Liver (tissue), 8 donors: ENCODE measurements at regions not wholly inside any gene's neighbourhood (a gene's known extent, or its start where the extent isn't known, plus 50 kb on each side); places are given as distances from the start of the nearest gene placed in this dataset.

ENCODE experiments used
- DNase-seq: peaks from one replicate; pipeline ENCODE4 v3.0.0-alpha.2; 2017; ENCODE audit warnings: low spot score
- H3K27ac ChIP-seq, 2 donors: one replicate each; pipeline ENCODE4 v1.7.0; 2013; ENCODE audit warnings: inconsistent platforms in 2 of 2, low read length in 2 of 2, control low read depth in 1 of 2, low read depth in 1 of 2, mild to moderate bottlenecking in 1 of 2
- H3K27me3 ChIP-seq, 4 donors: one replicate each; pipeline versions ENCODE4 v1.6.1 to v1.7.0; 2013; ENCODE audit warnings: low read length in 3 of 4, inconsistent platforms in 1 of 4, mild to moderate bottlenecking in 1 of 4, moderate library complexity in 1 of 4; ENCODE audit not compliant: control insufficient read depth in 4 of 4, insufficient read depth in 4 of 4
- H3K36me3 ChIP-seq, 4 donors: one replicate each; pipeline versions ENCODE4 v1.6.1 to v1.7.0; 2013; ENCODE audit warnings: low read length in 3 of 4, mild to moderate bottlenecking in 3 of 4, low read depth in 1 of 4, moderate library complexity in 1 of 4; ENCODE audit not compliant: control insufficient read depth in 4 of 4, insufficient read depth in 3 of 4
- H3K4me1 ChIP-seq, 4 donors: one replicate each; pipeline versions ENCODE4 v1.6.1 to v1.7.0; 2013; ENCODE audit warnings: low read length in 3 of 4, mild to moderate bottlenecking in 3 of 4, moderate library complexity in 1 of 4; ENCODE audit not compliant: control insufficient read depth in 4 of 4, insufficient read depth in 4 of 4
- H3K4me3 ChIP-seq, 3 donors: one replicate each; pipeline versions ENCODE4 v1.6.1 to v1.7.0; 2013; ENCODE audit warnings: low read length in 3 of 3, control low read depth in 1 of 3, low read depth in 1 of 3, mild to moderate bottlenecking in 1 of 3
- H3K9ac ChIP-seq, 2 donors: one replicate each; pipeline ENCODE4 v1.7.0; 2013; ENCODE audit warnings: low read length in 2 of 2, mild to moderate bottlenecking in 2 of 2, moderate library complexity in 2 of 2, control low read depth in 1 of 2, low read depth in 1 of 2
- H3K9me3 ChIP-seq, 4 donors: one replicate each; pipeline versions ENCODE4 v1.6.1 to v1.7.0; 2013; ENCODE audit warnings: low read length in 3 of 4; ENCODE audit not compliant: control insufficient read depth in 4 of 4
- CTCF ChIP-seq: fragments of 150-350 bp; IDR thresholded peaks from 2 replicates; pipeline ENCODE4 v1.5.1; 2017; ENCODE audit warnings: improper control_type of control experiment, low read depth, low read length; ENCODE audit not compliant: missing input control
- EGR1 ChIP-seq, 2 donors: IDR thresholded peaks; 2 replicates each; pipeline ENCODE4 v1.6.1; 2016 to 2018; ENCODE audit warnings: antibody characterized with exemption in 2 of 2, low read depth in 2 of 2
- FOXA1 ChIP-seq: IDR thresholded peaks from 2 replicates; pipeline ENCODE4 v1.6.1; 2016; ENCODE audit warnings: antibody characterized with exemption
- FOXA2 ChIP-seq: IDR thresholded peaks from 2 replicates; pipeline ENCODE4 v1.6.1; 2016; ENCODE audit warnings: antibody characterized with exemption
- GABPA ChIP-seq, 2 donors: IDR thresholded peaks in 1 of 2; conservative IDR thresholded peaks in 1 of 2; 2 replicates each; pipeline ENCODE4 v1.6.1; 2016; ENCODE audit warnings: antibody characterized with exemption in 2 of 2, mild to moderate bottlenecking in 1 of 2, moderate library complexity in 1 of 2
- HNF4A ChIP-seq, 2 donors: conservative IDR thresholded peaks; 2 replicates each; pipeline ENCODE4 v1.6.1; 2016; ENCODE audit warnings: antibody characterized with exemption in 2 of 2, mild to moderate bottlenecking in 2 of 2
- HNF4G ChIP-seq: IDR thresholded peaks from 2 replicates; pipeline ENCODE4 v1.6.1; 2016; ENCODE audit warnings: antibody characterized with exemption
- JUND ChIP-seq, 2 donors: IDR thresholded peaks; 2 replicates each; pipeline ENCODE4 v1.6.1; 2016; ENCODE audit warnings: antibody characterized with exemption in 2 of 2
- NR2F2 ChIP-seq: IDR thresholded peaks from 2 replicates; pipeline ENCODE4 v1.6.1; 2016; ENCODE audit warnings: antibody characterized with exemption
- RAD21 ChIP-seq, 2 donors: IDR thresholded peaks; 2 replicates each; pipeline ENCODE4 v1.6.1; 2016; ENCODE audit warnings: antibody characterized with exemption in 2 of 2, mild to moderate bottlenecking in 2 of 2
- REST ChIP-seq: IDR thresholded peaks from 2 replicates; pipeline ENCODE4 v1.6.1; 2016; ENCODE audit warnings: antibody characterized with exemption, mild to moderate bottlenecking
- RXRA ChIP-seq, 2 donors: IDR thresholded peaks; 2 replicates each; pipeline ENCODE4 v1.6.1; 2017 to 2018; ENCODE audit warnings: antibody characterized with exemption in 2 of 2, mild to moderate bottlenecking in 1 of 2
- SP1 ChIP-seq: IDR thresholded peaks from 2 replicates; pipeline ENCODE4 v1.6.1; 2018; ENCODE audit warnings: antibody characterized with exemption, mild to moderate bottlenecking
- TAF1 ChIP-seq: conservative IDR thresholded peaks from 2 replicates; pipeline ENCODE4 v1.6.1; 2016; ENCODE audit warnings: antibody characterized with exemption, mild to moderate bottlenecking
- YY1 ChIP-seq: IDR thresholded peaks from 2 replicates; pipeline ENCODE4 v1.6.1; 2016; ENCODE audit warnings: antibody characterized with exemption, mild to moderate bottlenecking
- ZBTB33 ChIP-seq: IDR thresholded peaks from 2 replicates; pipeline ENCODE4 v1.6.1; 2016; ENCODE audit warnings: antibody characterized with exemption
- WGBS: extraction: QIAGEN DNeasy Blood & Tissue Kit; methylation state at CpG from one replicate; pipeline ENCODE4 v1.1.7; 2013; 5-methylcytosine and 5-hydroxymethylcytosine counted together
- TF ChIP-seq, protein P1 (sequence below): IDR thresholded peaks from 2 replicates; pipeline ENCODE4 v1.6.1; 2016; ENCODE audit warnings: antibody characterized with exemption
- TF ChIP-seq, protein P2 (sequence below): IDR thresholded peaks from 2 replicates; pipeline ENCODE4 v1.6.1; 2016; ENCODE audit warnings: antibody characterized with exemption
- donor health status: healthy.
- donor health status: healthy.
- donor health status: healthy.
- donor health status: healthy.
- donor health status: healthy.

GRCh38 chr16:35201151-35201550 is 1741.7 kb downstream of the TP53TG3F start:
- Histone ChIP-seq H3K9me3 (no peaks in the 10 kb centered on the region), H3K27ac (no peak overlapping the region), H3K4me1 (no peaks in the 10 kb centered on the region), H3K36me3 (no peaks in the 10 kb centered on the region), H3K4me3 (no peak overlapping the region), H3K9ac (no peak overlapping the region), H3K27me3 (no peaks in the 10 kb centered on the region)
- TF ChIP-seq RXRA (IDR thresholded peaks at IDR 0.05) (no peak), YY1 (no peak), FOXA2 (no peak), HNF4G (no peak), REST (no peak), SP1 (no peak), EGR1 (IDR thresholded peaks at IDR 0.05; ENCODE audit: low read depth in 2 of 2) (no peak), FOXA1 (no peak), TAF1 (no peak), ZBTB33 (no peak), JUND (IDR thresholded peaks at IDR 0.05) (no peak), HNF4A (conservative IDR thresholded peaks at IDR 0.05) (no peak), CTCF (no peak), RAD21 (IDR thresholded peaks at IDR 0.05) (no peak), GABPA (IDR thresholded peaks at IDR 0.05 in 1 of 2, conservative IDR thresholded peaks at IDR 0.05 in 1 of 2) (no peak), NR2F2 (no peak)
- TF ChIP-seq, protein P1, sequence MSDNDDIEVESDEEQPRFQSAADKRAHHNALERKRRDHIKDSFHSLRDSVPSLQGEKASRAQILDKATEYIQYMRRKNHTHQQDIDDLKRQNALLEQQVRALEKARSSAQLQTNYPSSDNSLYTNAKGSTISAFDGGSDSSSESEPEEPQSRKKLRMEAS, result no peak
- TF ChIP-seq, protein P2, sequence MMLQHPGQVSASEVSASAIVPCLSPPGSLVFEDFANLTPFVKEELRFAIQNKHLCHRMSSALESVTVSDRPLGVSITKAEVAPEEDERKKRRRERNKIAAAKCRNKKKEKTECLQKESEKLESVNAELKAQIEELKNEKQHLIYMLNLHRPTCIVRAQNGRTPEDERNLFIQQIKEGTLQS, result no peak
- peak; percentile 16 for DNase-seq
- 64% methylated on average over 5 of the region's 5 CpGs for WGBS

GRCh38 chr16:35203636-35204035 is 1744.2 kb downstream of the TP53TG3F start:
- Histone ChIP-seq H3K27me3 (no peaks in the 10 kb centered on the region), H3K9me3 (peaks cover 0 to 3% (median 0%) of the 10 kb centered on the region in 4 donors), H3K9ac (no peak overlapping the region), H3K36me3 (no peaks in the 10 kb centered on the region), H3K27ac (no peak overlapping the region), H3K4me3 (no peak overlapping the region), H3K4me1 (no peaks in the 10 kb centered on the region)
- DNase-seq, result no peak
- 53% methylated on average over 2 of the region's 2 CpGs for WGBS
- TF ChIP-seq CTCF (no peak), JUND (IDR thresholded peaks at IDR 0.05) (no peak)
